Esophagus muscularis mucosa (tissue), 4 donors: ENCODE measurements at regions not wholly inside any gene's neighbourhood (a gene's known extent, or its start where the extent isn't known, plus 50 kb on each side); places are given as distances from the start of the nearest gene placed in this dataset.

Experiments used
- DNase-seq: peaks from one replicate; pipeline ENCODE4 v3.0.0-alpha.2; 2017; ENCODE audit errors: extremely low spot score
- H3K27ac ChIP-seq, 4 donors: fragments of 200-600 bp; sonication (generic); replicated peaks in 1 of 4; 1 replicate in 3 of 4; 2 replicates in 1 of 4; pipeline ENCODE4 v1.5.1; 2016 to 2019; ENCODE audit warnings: mild to moderate bottlenecking in 1 of 4
- H3K27me3 ChIP-seq, 4 donors: fragments of 200-600 bp; sonication (generic); one replicate each; pipeline versions ENCODE4 v1.5.1 to v1.6.0; 2016 to 2019
- H3K36me3 ChIP-seq, 4 donors: fragments of 200-600 bp; sonication (generic); one replicate each; pipeline ENCODE4 v1.5.1; 2016 to 2019
- H3K4me1 ChIP-seq, 4 donors: fragments of 200-600 bp; sonication (generic); one replicate each; pipeline ENCODE4 v1.5.1; 2016 to 2019
- H3K4me3 ChIP-seq, 4 donors: fragments of 200-600 bp; sonication (generic); 1 replicate in 2 of 4; 2 replicates in 2 of 4; pipeline ENCODE4 v1.5.1; 2016 to 2019; ENCODE audit warnings: mild to moderate bottlenecking in 4 of 4, moderate library complexity in 1 of 4
- H3K9me3 ChIP-seq, 4 donors: fragments of 200-600 bp; sonication (generic); 1 replicate in 3 of 4; 2 replicates in 1 of 4; pipeline ENCODE4 v1.5.1; 2016 to 2019
- EP300 ChIP-seq: sonication (generic); formaldehyde crosslinking; IDR thresholded peaks from one replicate; pipeline ENCODE4 v1.6.1; 2017; ENCODE audit warnings: antibody characterized with exemption
- POLR2A ChIP-seq: fragments of 450-650 bp; IDR thresholded peaks from one replicate; pipeline ENCODE4 v1.6.1; 2017; ENCODE audit warnings: antibody characterized with exemption, moderate library complexity, mild to moderate bottlenecking, low read depth
- POLR2AphosphoS5 ChIP-seq, 2 donors: sonication (generic); formaldehyde crosslinking; IDR thresholded peaks; one replicate each; pipeline ENCODE4 v1.6.1; 2017; ENCODE audit warnings: antibody characterized with exemption in 2 of 2
- WGBS: methylation state at CpG from one replicate; pipeline ENCODE4 v1.1.5; 2018; 5-methylcytosine and 5-hydroxymethylcytosine counted together
- intact Hi-C: fragments of 100-400 bp; cut with DNase I; formaldehyde crosslinking; loops from one replicate; pipeline ENCODE4 v1.15.1; 2023
- TF ChIP-seq, protein P1 (sequence below), 3 experiments: fragments of 200-600 bp in 2 of 3; fragments of 450-650 bp in 1 of 3; sonication (generic) in 2 of 3; IDR thresholded peaks; one replicate each; pipeline ENCODE4 v1.5.1; 2017 to 2019; ENCODE audit warnings: antibody characterized with exemption in 3 of 3, mild to moderate bottlenecking in 2 of 3, moderate library complexity in 1 of 3

DNA sequence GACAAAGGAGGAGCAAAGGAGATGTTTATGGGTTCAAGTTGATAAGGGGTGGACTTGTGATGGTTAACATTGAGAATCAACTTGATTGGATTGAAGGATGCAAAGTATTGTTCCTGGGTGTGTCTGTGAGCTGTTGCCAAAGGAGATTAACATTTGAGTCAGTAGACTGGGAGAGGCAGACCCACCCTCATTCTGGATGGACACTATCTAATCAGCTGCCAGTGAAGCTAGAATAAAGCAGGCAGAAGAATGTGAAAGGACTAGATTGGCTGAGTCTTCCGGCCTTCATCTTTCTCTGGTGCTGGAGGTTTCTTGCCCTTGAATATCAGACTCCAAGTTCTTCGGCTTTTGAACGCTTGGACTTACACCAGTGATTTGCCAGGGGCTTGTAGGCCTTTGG lies 98.7 kb upstream of the DAB1 start:
- TF ChIP-seq POLR2A (no peak), EP300 (no peak), POLR2AphosphoS5 (IDR thresholded peaks at IDR 0.05) (no peak)
- TF ChIP-seq, protein P1, sequence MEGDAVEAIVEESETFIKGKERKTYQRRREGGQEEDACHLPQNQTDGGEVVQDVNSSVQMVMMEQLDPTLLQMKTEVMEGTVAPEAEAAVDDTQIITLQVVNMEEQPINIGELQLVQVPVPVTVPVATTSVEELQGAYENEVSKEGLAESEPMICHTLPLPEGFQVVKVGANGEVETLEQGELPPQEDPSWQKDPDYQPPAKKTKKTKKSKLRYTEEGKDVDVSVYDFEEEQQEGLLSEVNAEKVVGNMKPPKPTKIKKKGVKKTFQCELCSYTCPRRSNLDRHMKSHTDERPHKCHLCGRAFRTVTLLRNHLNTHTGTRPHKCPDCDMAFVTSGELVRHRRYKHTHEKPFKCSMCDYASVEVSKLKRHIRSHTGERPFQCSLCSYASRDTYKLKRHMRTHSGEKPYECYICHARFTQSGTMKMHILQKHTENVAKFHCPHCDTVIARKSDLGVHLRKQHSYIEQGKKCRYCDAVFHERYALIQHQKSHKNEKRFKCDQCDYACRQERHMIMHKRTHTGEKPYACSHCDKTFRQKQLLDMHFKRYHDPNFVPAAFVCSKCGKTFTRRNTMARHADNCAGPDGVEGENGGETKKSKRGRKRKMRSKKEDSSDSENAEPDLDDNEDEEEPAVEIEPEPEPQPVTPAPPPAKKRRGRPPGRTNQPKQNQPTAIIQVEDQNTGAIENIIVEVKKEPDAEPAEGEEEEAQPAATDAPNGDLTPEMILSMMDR (IDR thresholded peaks at IDR 0.05) = no peak
- no peak overlapping the region for H3K27ac ChIP-seq
- no peaks in the 10 kb centered on the region for H3K36me3 ChIP-seq
- no peaks in the 10 kb centered on the region for H3K4me1 ChIP-seq
- WGBS = 97% methylated on average over 3 of the region's 3 CpGs
- no peaks in the 10 kb centered on the region for H3K9me3 ChIP-seq
- no peaks in the 10 kb centered on the region for H3K27me3 ChIP-seq
- intact Hi-C loops = no loop called here
- no peak for DNase-seq
- H3K4me3 ChIP-seq = no peak overlapping the region

DNA sequence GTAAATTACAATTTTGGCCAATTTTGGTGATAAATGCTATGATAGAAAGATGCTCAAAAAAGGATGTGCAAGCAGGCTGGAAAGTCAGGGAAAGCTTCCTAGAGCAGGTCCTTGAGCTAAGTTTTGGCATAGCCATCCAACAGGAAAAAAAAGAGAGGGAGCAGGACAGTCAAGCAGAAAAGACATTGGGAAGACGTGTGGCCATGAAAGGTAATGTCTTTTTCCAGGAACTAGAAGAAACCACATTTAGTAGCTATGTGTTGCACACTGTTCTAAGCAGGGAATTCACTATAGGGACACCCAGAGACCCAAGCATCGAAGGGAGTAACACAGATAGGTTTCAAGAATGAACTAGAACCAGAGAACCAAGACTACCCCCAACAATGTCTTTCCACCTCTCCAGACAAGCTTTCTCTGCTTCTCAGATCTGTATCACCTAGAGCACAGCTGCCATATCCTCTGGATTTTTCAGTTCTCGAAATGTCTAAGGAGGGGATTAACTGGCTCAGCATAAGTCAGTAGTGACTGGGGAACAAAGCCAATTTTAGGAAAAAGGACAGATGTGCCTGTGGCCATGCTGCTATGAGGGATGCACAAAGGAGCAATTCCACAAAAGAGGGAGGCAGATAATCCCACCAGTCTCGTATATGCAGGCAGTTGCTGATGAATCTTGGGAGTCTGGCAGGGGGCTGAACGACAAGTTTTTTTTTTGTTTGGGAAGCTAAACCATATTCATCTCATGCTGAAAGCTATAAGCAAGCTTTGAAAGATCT lies 97.1 kb upstream of the DAB1 start:
- no peak overlapping the region for H3K27ac ChIP-seq

DNA sequence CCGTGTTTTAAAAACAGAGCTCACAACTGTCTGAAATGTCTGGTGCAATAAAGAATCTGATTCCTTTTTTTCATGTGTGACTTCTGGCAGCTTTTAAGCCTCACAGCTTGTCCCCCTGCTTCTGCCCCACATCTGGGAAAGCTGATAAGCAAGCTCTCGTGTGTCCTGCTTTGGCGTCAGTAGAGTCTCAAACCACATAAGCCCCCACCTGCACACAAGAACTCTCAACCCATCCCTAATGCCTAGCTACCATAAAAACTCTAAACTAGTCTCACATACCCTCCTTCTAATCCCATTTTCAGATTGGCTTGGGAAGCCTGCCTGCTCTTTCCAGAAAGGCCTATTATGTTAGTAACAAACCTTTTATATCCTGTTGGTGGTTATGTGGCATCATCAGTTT lies 94.6 kb upstream of the DAB1 start:
- WGBS = 59% methylated on average over 3 of the region's 3 CpGs
- Histone ChIP-seq H3K36me3 (no peaks in the 10 kb centered on the region), H3K4me1 (no peaks in the 10 kb centered on the region), H3K9me3 (no peaks in the 10 kb centered on the region), H3K27ac (no peak overlapping the region), H3K27me3 (no peaks in the 10 kb centered on the region), H3K4me3 (no peak overlapping the region)
- TF ChIP-seq EP300 = no peak
- TF ChIP-seq, protein P1 (IDR thresholded peaks at IDR 0.05) = no peak
- no peak for TF ChIP-seq POLR2A
- TF ChIP-seq POLR2AphosphoS5 (IDR thresholded peaks at IDR 0.05) = no peak
- no peak for DNase-seq
- intact Hi-C loops = no loop called here

More for the DNA sequence above, 97.1 kb upstream of the DAB1 start:
- Histone ChIP-seq H3K9me3 (no peaks in the 10 kb centered on the region), H3K4me3 (no peak overlapping the region), H3K27me3 (no peaks in the 10 kb centered on the region), H3K36me3 (no peaks in the 10 kb centered on the region), H3K4me1 (no peaks in the 10 kb centered on the region)
- 64% methylated on average over 5 of the region's 5 CpGs for WGBS
- no peak for DNase-seq
- intact Hi-C loops = no loop called here
- TF ChIP-seq POLR2A = no peak
- TF ChIP-seq EP300 = no peak
- TF ChIP-seq, protein P1 (IDR thresholded peaks at IDR 0.05) = no peak
- no peak for TF ChIP-seq POLR2AphosphoS5 (IDR thresholded peaks at IDR 0.05)

DNA sequence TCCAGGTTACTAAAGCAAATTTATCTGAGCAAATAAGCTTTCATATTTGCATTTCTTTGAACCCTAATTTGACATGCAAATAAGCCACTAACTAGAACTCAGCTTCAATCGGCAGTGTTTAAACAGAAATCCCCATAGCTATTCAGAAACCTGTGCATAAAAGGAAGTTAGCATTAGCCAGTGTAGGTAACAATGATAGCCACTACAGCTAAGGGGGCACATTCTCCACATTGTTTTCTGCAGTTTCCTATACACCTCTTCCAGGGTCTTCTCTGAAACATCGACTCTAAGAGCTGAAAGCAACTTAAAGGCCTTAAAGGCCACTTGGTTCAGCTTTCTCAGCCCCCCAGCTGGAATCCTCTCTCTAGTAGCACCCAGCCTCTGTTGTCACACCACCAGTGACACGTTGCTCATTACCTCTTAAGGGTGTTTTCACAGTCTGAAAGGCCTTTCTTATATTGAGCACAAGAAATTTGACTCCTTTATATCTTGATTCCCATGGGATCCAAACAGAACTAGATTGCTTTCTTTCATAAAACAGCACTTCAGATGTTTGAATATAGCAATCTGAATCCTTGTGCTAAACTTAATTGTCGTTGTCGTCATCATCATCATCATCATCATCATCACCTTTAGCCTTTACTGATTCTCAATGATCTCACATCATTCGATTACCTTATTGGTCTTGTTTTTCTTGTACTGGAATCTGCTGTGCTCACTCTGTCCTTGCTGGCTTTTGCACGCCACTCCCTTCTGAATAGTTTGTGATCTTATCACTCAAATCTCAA lies 93.9 kb upstream of the DAB1 start:
- intact Hi-C loops = no loop called here
- H3K4me1 ChIP-seq = peaks cover 0 to 1% (median 0%) of the 10 kb centered on the region in 4 donors

More for the DNA sequence above, 93.9 kb upstream of the DAB1 start:
- 61% methylated on average over 7 of the region's 7 CpGs for WGBS
- Histone ChIP-seq H3K9me3 (no peaks in the 10 kb centered on the region), H3K27me3 (no peaks in the 10 kb centered on the region), H3K36me3 (no peaks in the 10 kb centered on the region), H3K4me3 (no peak overlapping the region), H3K27ac (no peak overlapping the region)
- TF ChIP-seq, protein P1 (IDR thresholded peaks at IDR 0.05) = no peak
- TF ChIP-seq POLR2AphosphoS5 (IDR thresholded peaks at IDR 0.05) (no peak), EP300 (no peak), POLR2A (no peak)
- no peak for DNase-seq
